Retinal pigment epithelial cell (primary cell): ENCODE measurements at regions not wholly inside any gene's neighbourhood (a gene's known extent, or its start where the extent isn't known, plus 50 kb on each side); places are given as distances from the start of the nearest gene placed in this dataset.

ENCODE experiments used
- DNase-seq: peaks from one replicate; pipeline ENCODE4 v3.0.0-alpha.2; 2010; ENCODE audit warnings: low read depth
- H3K4me3 ChIP-seq: 2 replicates; pipeline ENCODE4 v1.5.1; 2011; ENCODE audit warnings: mild to moderate bottlenecking, low read length, control low read depth, moderate library complexity
- TF ChIP-seq, protein P1 (sequence below): conservative IDR thresholded peaks from 2 replicates; pipeline ENCODE4 v1.5.1; 2011; ENCODE audit warnings: low read depth, low read length, control low read depth, inconsistent platforms

- TF ChIP-seq, protein P1, sequence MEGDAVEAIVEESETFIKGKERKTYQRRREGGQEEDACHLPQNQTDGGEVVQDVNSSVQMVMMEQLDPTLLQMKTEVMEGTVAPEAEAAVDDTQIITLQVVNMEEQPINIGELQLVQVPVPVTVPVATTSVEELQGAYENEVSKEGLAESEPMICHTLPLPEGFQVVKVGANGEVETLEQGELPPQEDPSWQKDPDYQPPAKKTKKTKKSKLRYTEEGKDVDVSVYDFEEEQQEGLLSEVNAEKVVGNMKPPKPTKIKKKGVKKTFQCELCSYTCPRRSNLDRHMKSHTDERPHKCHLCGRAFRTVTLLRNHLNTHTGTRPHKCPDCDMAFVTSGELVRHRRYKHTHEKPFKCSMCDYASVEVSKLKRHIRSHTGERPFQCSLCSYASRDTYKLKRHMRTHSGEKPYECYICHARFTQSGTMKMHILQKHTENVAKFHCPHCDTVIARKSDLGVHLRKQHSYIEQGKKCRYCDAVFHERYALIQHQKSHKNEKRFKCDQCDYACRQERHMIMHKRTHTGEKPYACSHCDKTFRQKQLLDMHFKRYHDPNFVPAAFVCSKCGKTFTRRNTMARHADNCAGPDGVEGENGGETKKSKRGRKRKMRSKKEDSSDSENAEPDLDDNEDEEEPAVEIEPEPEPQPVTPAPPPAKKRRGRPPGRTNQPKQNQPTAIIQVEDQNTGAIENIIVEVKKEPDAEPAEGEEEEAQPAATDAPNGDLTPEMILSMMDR, result no peak
- DNase-seq, result no peak
- no peak overlapping the region for H3K4me3 ChIP-seq
These were observed 67.5 kb upstream of the TMEM132E start for GRCh38 chr17:34511931-34512330.

DNA sequence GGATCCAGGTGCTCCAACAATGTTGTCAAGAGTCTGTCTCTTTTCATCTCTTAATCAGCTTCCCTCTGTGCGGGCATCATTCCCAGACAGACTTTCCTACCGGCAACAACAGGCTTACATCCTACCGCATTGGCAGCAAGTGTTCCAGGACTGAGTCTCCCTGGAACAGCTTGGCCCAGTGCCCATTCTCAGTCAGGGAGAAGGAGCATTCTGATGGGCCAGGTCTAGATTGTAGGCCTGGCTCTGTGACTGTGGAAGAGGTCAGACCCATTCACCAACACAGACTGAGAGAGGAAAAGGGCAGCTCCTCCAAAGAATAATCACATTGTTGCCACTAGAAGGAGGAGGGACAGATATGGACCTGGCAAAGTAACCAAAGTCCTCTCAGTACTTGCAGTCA is 68.1 kb upstream of the TMEM132E start:
- no peak for DNase-seq
- TF ChIP-seq, protein P1, result no peak
- no peak overlapping the region for H3K4me3 ChIP-seq

GRCh38 chr17:34504814-34505484 is 74.4 kb upstream of the TMEM132E start:
- no peak for DNase-seq
- TF ChIP-seq, protein P1, result no peak
- H3K4me3 ChIP-seq, result no peak overlapping the region

GRCh38 chr17:34503528-34504195 is 75.7 kb upstream of the TMEM132E start:
- H3K4me3 ChIP-seq, result no peak overlapping the region
- no peak for DNase-seq
- TF ChIP-seq, protein P1, result no peak

GRCh38 chr17:34502426-34502825 is 77.0 kb upstream of the TMEM132E start:
- no peak overlapping the region for H3K4me3 ChIP-seq
- DNase-seq, result no peak
- TF ChIP-seq, protein P1, result no peak

GRCh38 chr17:34499576-34499975 is 79.8 kb upstream of the TMEM132E start:
- no peak overlapping the region for H3K4me3 ChIP-seq
- peak; percentile 5 for DNase-seq
- TF ChIP-seq, protein P1, result no peak

- TF ChIP-seq, protein P1, result no peak
- DNase-seq, result no peak
These were observed 85.5 kb upstream of the TMEM132E start for GRCh38 chr17:34493917-34494316.

More at GRCh38 chr17:34493917-34494316, 85.5 kb upstream of the TMEM132E start:
- no peak overlapping the region for H3K4me3 ChIP-seq
